IMR-90 (cell line): ENCODE measurements at regions not wholly inside any gene's neighbourhood (a gene's known extent, or its start where the extent isn't known, plus 50 kb on each side); places are given as distances from the start of the nearest gene placed in this dataset.

Experiments
- ATAC-seq: fragments of 200-7000 bp; cut with Tn5 transposase; 2 replicates; pipeline ENCODE4 v1.9.1; 2020; ENCODE audit warnings: low read depth, mild to moderate bottlenecking, moderate library complexity
- BruUV-seq: library from RNA; stranded (reverse); fragments of 400-500 nt; replicated peaks from 2 replicates; lab custom pipeline; 2021; lab: Mats Ljungman, UMichigan
- CTCF ChIA-PET: fragments of 300-600 bp; formaldehyde crosslinking; extraction: SDS; loops from one replicate; lab custom pipeline; 2021; ENCODE audit warnings: antibody characterized with exemption; lab: Yijun Ruan, JAX
- POLR2A ChIA-PET: fragments of 300-600 bp; sonication (Branson Sonifier 250); formaldehyde crosslinking; loops from one replicate; lab custom pipeline; 2022; ENCODE audit warnings: antibody characterized with exemption; ENCODE audit not compliant: unreplicated experiment; lab: Charles Lee
- DNase-seq: peaks from one replicate; pipeline ENCODE4 v3.0.0; 2013
- H2AFZ ChIP-seq: replicated peaks from 2 replicates; pipeline ENCODE3; 2013; ENCODE audit warnings: low read length, mild to moderate bottlenecking; ENCODE audit not compliant: poor library complexity
- H2AK5ac ChIP-seq: 2 replicates; pipeline ENCODE4 v1.6.1; 2013; ENCODE audit warnings: low read depth, low read length, inconsistent platforms
- H2AK9ac ChIP-seq: replicated peaks from 2 replicates; pipeline ENCODE3; 2013; ENCODE audit warnings: mild to moderate bottlenecking, low read depth, low read length, moderate library complexity; ENCODE audit not compliant: poor library complexity
- H2BK120ac ChIP-seq: 2 replicates; pipeline ENCODE4 v1.6.1; 2013; ENCODE audit warnings: low read depth, low read length, inconsistent platforms
- H2BK15ac ChIP-seq: 3 replicates; pipeline ENCODE4 v1.6.1; 2013; ENCODE audit warnings: low read depth, low read length, inconsistent platforms
- H2BK20ac ChIP-seq: 2 replicates; pipeline ENCODE4 v1.6.1; 2013; ENCODE audit warnings: low read depth, mild to moderate bottlenecking, inconsistent platforms, low read length, moderate library complexity
- H2BK5ac ChIP-seq: 2 replicates; pipeline ENCODE4 v1.6.1; 2013; ENCODE audit warnings: mild to moderate bottlenecking, low read depth, low read length, inconsistent platforms; ENCODE audit not compliant: poor library complexity, severe bottlenecking
- H3K14ac ChIP-seq: replicated peaks from 2 replicates; pipeline ENCODE4 v1.6.1; 2013; ENCODE audit warnings: low read depth, low read length, inconsistent platforms
- H3K18ac ChIP-seq: 2 replicates; pipeline ENCODE4 v1.6.1; 2013; ENCODE audit warnings: low read depth, low read length, control low read depth
- H3K23ac ChIP-seq: 2 replicates; pipeline ENCODE4 v1.6.1; 2013; ENCODE audit warnings: low read depth, low read length, inconsistent platforms
- H3K27ac ChIP-seq: 2 replicates; pipeline ENCODE4 v1.5.1; 2013; ENCODE audit warnings: mild to moderate bottlenecking, control low read depth, low read length; ENCODE audit not compliant: insufficient read depth
- H3K27me3 ChIP-seq: 2 replicates; pipeline ENCODE4 v1.6.1; 2013; ENCODE audit warnings: low read length; ENCODE audit not compliant: control insufficient read depth, insufficient read depth
- H3K36me3 ChIP-seq: 2 replicates; pipeline ENCODE4 v1.6.1; 2013; ENCODE audit warnings: low read length, mixed read lengths; ENCODE audit not compliant: control insufficient read depth, insufficient read depth
- H3K4ac ChIP-seq: 2 replicates; pipeline ENCODE4 v1.6.1; 2013; ENCODE audit warnings: low read depth, low read length, inconsistent platforms
- H3K4me1 ChIP-seq: 2 replicates; pipeline ENCODE4 v1.6.1; 2013; ENCODE audit warnings: low read length, mixed read lengths; ENCODE audit not compliant: control insufficient read depth, insufficient read depth
- H3K4me2 ChIP-seq: 2 replicates; pipeline ENCODE4 v1.6.1; 2013; ENCODE audit warnings: low read depth, mild to moderate bottlenecking, control low read depth, low read length, moderate library complexity
- H3K4me3 ChIP-seq: 2 replicates; pipeline ENCODE4 v1.5.1; 2013; ENCODE audit warnings: low read depth, mild to moderate bottlenecking, control low read depth, low read length, moderate library complexity; ENCODE audit not compliant: insufficient read depth
- H3K56ac ChIP-seq: 2 replicates; pipeline ENCODE4 v1.6.1; 2013; ENCODE audit warnings: low read length, inconsistent platforms; ENCODE audit not compliant: insufficient read depth; ENCODE audit errors: extremely low read depth
- H3K79me1 ChIP-seq, 2 experiments: 2 replicates each; pipeline ENCODE4 v1.6.1; 2013; ENCODE audit warnings: low read length in 2 of 2, inconsistent platforms in 1 of 2, low read depth in 1 of 2
- H3K9ac ChIP-seq: 2 replicates; pipeline ENCODE4 v1.6.1; 2013; ENCODE audit warnings: low read depth, low read length, control low read depth
- H3K9me1 ChIP-seq: 2 replicates; pipeline ENCODE4 v1.6.1; 2013; ENCODE audit warnings: low read length, inconsistent platforms; ENCODE audit not compliant: insufficient read depth
- H3K9me3 ChIP-seq: 2 replicates; pipeline ENCODE4 v1.6.1; 2013; ENCODE audit warnings: low read length; ENCODE audit not compliant: control insufficient read depth, insufficient read depth
- H4K20me1 ChIP-seq: 2 replicates; pipeline ENCODE4 v1.6.1; 2013; ENCODE audit warnings: low read length, inconsistent platforms; ENCODE audit not compliant: insufficient read depth
- H4K5ac ChIP-seq: 2 replicates; pipeline ENCODE4 v1.6.1; 2013; ENCODE audit warnings: mild to moderate bottlenecking, low read depth, low read length, control low read depth
- H4K8ac ChIP-seq, 2 experiments: 2 replicates each; pipeline ENCODE4 v1.6.1; 2013; ENCODE audit warnings: low read depth in 2 of 2, low read length in 2 of 2, control low read depth in 1 of 2, inconsistent platforms in 1 of 2
- H4K91ac ChIP-seq: 2 replicates; pipeline ENCODE4 v1.6.1; 2013; ENCODE audit warnings: low read depth, low read length, inconsistent platforms; ENCODE audit not compliant: insufficient read depth
- BHLHE40 ChIP-seq: fragments of 150-350 bp; IDR thresholded peaks from 2 replicates; pipeline ENCODE4 v1.6.1; 2016; ENCODE audit warnings: mild to moderate bottlenecking, low read depth, low read length
- CEBPB ChIP-seq: IDR thresholded peaks from 2 replicates; pipeline ENCODE4 v1.6.1; 2012; ENCODE audit warnings: low read depth, low read length, improper control_type of control experiment
- CHD1 ChIP-seq: IDR thresholded peaks from 2 replicates; pipeline ENCODE4 v1.6.1; 2012; ENCODE audit warnings: low read depth, low read length, improper control_type of control experiment
- FOS ChIP-seq: fragments of 150-350 bp; IDR thresholded peaks from 2 replicates; pipeline ENCODE4 v1.6.1; 2016; ENCODE audit warnings: low read depth, low read length
- MAFK ChIP-seq: IDR thresholded peaks from 2 replicates; pipeline ENCODE4 v1.6.1; 2012; ENCODE audit warnings: low read depth, low read length, improper control_type of control experiment
- MAZ ChIP-seq: IDR thresholded peaks from 2 replicates; pipeline ENCODE4 v1.6.1; 2012; ENCODE audit warnings: low read depth, mild to moderate bottlenecking, low read length, improper control_type of control experiment, moderate library complexity, borderline replicate concordance
- MXI1 ChIP-seq: IDR thresholded peaks from 2 replicates; pipeline ENCODE4 v1.6.1; 2012; ENCODE audit warnings: low read depth, mild to moderate bottlenecking, low read length, moderate library complexity, borderline replicate concordance
- NFE2L2 ChIP-seq: fragments of 150-350 bp; IDR thresholded peaks from 2 replicates; pipeline ENCODE4 v1.6.1; 2016; ENCODE audit warnings: low read depth, mild to moderate bottlenecking, low read length
- POLR2A ChIP-seq: IDR thresholded peaks from 2 replicates; pipeline ENCODE4 v1.6.1; 2012; ENCODE audit warnings: mild to moderate bottlenecking, low read depth, low read length
- RAD21 ChIP-seq: IDR thresholded peaks from 2 replicates; pipeline ENCODE4 v1.6.1; 2012; ENCODE audit warnings: low read length, improper control_type of control experiment
- RCOR1 ChIP-seq: IDR thresholded peaks from 2 replicates; pipeline ENCODE4 v1.6.1; 2012; ENCODE audit warnings: mild to moderate bottlenecking, low read length, improper control_type of control experiment; ENCODE audit not compliant: insufficient replicate concordance
- RFX5 ChIP-seq: IDR thresholded peaks from 2 replicates; pipeline ENCODE4 v1.8.0; 2012; ENCODE audit warnings: low read depth, mild to moderate bottlenecking, low read length, moderate library complexity
- SMC3 ChIP-seq: fragments of 150-350 bp; IDR thresholded peaks from 2 replicates; pipeline ENCODE4 v1.6.1; 2016; ENCODE audit warnings: low read depth, mild to moderate bottlenecking, antibody characterized with exemption, low read length, moderate library complexity
- WGBS, 2 experiments: methylation state at CpG; one replicate each; pipeline versions ENCODE4 v1.1.5 to v1.1.7; 2013; ENCODE audit warnings: missing lambda C conversion rate in 2 of 2; ENCODE audit not compliant: insufficient read length in 1 of 2; ENCODE audit errors: extremely low coverage in 2 of 2; 5-methylcytosine and 5-hydroxymethylcytosine counted together
- dilution Hi-C: fragments of 300-500 bp; cut with HindIII; formaldehyde crosslinking; loops from one replicate; pipeline ENCODE4 v1.14.3; 2018; ENCODE audit warnings: low sequenced_read_pairs; ENCODE audit not compliant: unreplicated experiment
- in situ Hi-C: fragments of 300-500 bp; cut with MboI; formaldehyde crosslinking; loops from 3 replicates; pipeline ENCODE4 v1.14.3; 2019; ENCODE audit warnings: low sequenced_read_pairs, inconsistent platforms, mixed read lengths
- intact Hi-C: fragments of 100-400 bp; cut with micrococcal nuclease; formaldehyde crosslinking; loops from 2 replicates; pipeline ENCODE4 v1.10.0; 2022
- TF ChIP-seq, protein P1 (sequence below): conservative IDR thresholded peaks from 2 replicates; pipeline ENCODE4 v1.5.1; 2012; ENCODE audit warnings: mild to moderate bottlenecking, low read depth, low read length, improper control_type of control experiment
- TF ChIP-seq, protein P2 (sequence below): fragments of 150-350 bp; IDR thresholded peaks from 2 replicates; pipeline ENCODE4 v1.6.1; 2016; ENCODE audit warnings: low read depth, mild to moderate bottlenecking, low read length, moderate library complexity, borderline replicate concordance
- TF ChIP-seq, protein P3 (sequence below): fragments of 150-350 bp; IDR thresholded peaks from 2 replicates; pipeline ENCODE4 v1.6.1; 2017; ENCODE audit warnings: mild to moderate bottlenecking, antibody characterized with exemption, low read length, low read depth

DNA sequence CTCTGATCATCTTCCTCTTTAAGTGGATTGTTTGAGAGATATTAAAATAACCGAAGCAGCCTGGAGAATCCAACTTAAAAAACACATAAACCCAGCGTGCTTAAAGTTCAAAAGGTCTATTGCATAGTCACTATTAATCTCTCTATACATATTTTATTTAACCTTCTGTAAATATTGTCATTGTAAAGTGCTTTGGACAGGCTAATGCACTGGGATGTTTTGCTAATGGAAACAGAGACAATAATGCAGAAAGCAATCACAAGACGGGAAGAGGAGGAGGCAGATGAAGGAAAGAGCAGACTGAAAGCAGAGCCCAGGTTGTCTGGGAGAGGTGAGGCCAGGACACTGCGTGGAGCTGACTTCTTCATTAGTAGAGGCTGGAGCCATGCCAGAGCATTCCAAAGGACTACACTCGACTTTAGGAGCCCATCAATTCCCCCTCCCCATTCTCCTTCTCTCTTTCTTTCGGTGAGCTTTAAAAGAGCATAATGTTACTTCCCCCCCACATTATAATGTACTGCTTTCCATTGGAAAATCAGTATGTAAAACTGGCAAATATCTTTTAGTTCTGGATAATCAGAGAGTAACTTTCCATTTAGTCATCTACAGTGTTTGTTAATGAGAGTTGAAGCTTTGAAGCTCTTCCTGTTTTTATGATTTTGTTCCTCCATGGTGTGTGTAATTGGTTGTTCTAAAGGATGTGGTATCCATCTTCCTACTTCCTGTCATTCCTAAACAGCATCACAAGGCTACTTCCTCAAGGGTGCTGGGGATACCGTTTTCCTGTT is 307.3 kb upstream of the MPDZ start:
- Histone ChIP-seq H3K9ac (no peak overlapping the region), H2AK9ac (no peak overlapping the region), H3K56ac (no peak overlapping the region), H3K4me3 (no peak overlapping the region), H4K20me1 (no peaks in the 10 kb centered on the region), H3K4me2 (no peak overlapping the region), H3K27ac (no peak overlapping the region), H2BK5ac (no peak overlapping the region), H2BK20ac (no peak overlapping the region), H3K36me3 (no peaks in the 10 kb centered on the region), H2BK120ac (no peak overlapping the region), H2BK15ac (no peak overlapping the region), H3K4ac (no peak overlapping the region), H3K79me1 (no peaks in the 10 kb centered on the region), H4K5ac (no peak overlapping the region; the same call in 1 of the 2 replicates), H2AFZ (no peak overlapping the region), H3K23ac (no peak overlapping the region), H4K91ac (no peak overlapping the region), H3K9me1 (no peaks in the 10 kb centered on the region), H2AK5ac (no peak overlapping the region), H3K4me1 (no peaks in the 10 kb centered on the region; the same call in 1 of the 2 replicates), H3K9me3 (no peaks in the 10 kb centered on the region), H3K14ac (no peak overlapping the region), H3K18ac (no peak overlapping the region; the same call in 1 of the 2 replicates), H4K8ac (no peak overlapping the region), H3K27me3 (no peaks in the 10 kb centered on the region)
- WGBS, 2 experiments = no CpG with 5 or more reads among the region's 7 CpGs
- DNase-seq (no peak), ATAC-seq (no peak)
- CTCF ChIA-PET = no interaction called here
- in situ Hi-C loops (no loop called here), intact Hi-C loops (no loop called here), dilution Hi-C loops (no loop called here)
- POLR2A ChIA-PET = no interaction called here
- TF ChIP-seq CEBPB (no peak), SMC3 (no peak), MAFK (no peak), BHLHE40 (no peak), MAZ (no peak), RCOR1 (no peak), RFX5 (no peak), FOS (no peak), CHD1 (no peak), MXI1 (no peak), NFE2L2 (no peak), RAD21 (no peak), POLR2A (no peak)
- TF ChIP-seq, protein P1, sequence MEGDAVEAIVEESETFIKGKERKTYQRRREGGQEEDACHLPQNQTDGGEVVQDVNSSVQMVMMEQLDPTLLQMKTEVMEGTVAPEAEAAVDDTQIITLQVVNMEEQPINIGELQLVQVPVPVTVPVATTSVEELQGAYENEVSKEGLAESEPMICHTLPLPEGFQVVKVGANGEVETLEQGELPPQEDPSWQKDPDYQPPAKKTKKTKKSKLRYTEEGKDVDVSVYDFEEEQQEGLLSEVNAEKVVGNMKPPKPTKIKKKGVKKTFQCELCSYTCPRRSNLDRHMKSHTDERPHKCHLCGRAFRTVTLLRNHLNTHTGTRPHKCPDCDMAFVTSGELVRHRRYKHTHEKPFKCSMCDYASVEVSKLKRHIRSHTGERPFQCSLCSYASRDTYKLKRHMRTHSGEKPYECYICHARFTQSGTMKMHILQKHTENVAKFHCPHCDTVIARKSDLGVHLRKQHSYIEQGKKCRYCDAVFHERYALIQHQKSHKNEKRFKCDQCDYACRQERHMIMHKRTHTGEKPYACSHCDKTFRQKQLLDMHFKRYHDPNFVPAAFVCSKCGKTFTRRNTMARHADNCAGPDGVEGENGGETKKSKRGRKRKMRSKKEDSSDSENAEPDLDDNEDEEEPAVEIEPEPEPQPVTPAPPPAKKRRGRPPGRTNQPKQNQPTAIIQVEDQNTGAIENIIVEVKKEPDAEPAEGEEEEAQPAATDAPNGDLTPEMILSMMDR = no peak
- TF ChIP-seq, protein P2, sequence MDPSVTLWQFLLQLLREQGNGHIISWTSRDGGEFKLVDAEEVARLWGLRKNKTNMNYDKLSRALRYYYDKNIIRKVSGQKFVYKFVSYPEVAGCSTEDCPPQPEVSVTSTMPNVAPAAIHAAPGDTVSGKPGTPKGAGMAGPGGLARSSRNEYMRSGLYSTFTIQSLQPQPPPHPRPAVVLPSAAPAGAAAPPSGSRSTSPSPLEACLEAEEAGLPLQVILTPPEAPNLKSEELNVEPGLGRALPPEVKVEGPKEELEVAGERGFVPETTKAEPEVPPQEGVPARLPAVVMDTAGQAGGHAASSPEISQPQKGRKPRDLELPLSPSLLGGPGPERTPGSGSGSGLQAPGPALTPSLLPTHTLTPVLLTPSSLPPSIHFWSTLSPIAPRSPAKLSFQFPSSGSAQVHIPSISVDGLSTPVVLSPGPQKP = no peak
- TF ChIP-seq, protein P3, sequence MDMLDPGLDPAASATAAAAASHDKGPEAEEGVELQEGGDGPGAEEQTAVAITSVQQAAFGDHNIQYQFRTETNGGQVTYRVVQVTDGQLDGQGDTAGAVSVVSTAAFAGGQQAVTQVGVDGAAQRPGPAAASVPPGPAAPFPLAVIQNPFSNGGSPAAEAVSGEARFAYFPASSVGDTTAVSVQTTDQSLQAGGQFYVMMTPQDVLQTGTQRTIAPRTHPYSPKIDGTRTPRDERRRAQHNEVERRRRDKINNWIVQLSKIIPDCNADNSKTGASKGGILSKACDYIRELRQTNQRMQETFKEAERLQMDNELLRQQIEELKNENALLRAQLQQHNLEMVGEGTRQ = no peak
- no TSS peak for BruUV-seq
